BLaER1 treated with 17β-estradiol and CSF1 and Interleukin-3, amounts not matched to agents 10 nM and 100 nM (cell line): ENCODE measurements at regions not wholly inside any gene's neighbourhood (a gene's known extent, or its start where the extent isn't known, plus 50 kb on each side); places are given as distances from the start of the nearest gene placed in this dataset.

Experiments used
- H3K27ac ChIP-seq, 11 experiments: shearing (Covaris generic); formaldehyde crosslinking; 2 replicates each; pipeline ENCODE4 v1.8.1; 2022
- H3K27me3 ChIP-seq, 11 experiments: shearing (Covaris generic); formaldehyde crosslinking; 2 replicates each; pipeline ENCODE4 v1.8.1; 2022
- H3K36me3 ChIP-seq, 11 experiments: shearing (Covaris generic); formaldehyde crosslinking; 2 replicates each; pipeline ENCODE4 v1.8.1; 2022
- H3K4me1 ChIP-seq, 10 experiments: shearing (Covaris generic); formaldehyde crosslinking; 2 replicates each; pipeline ENCODE4 v1.8.1; 2022
- H3K4me2 ChIP-seq, 11 experiments: shearing (Covaris generic); formaldehyde crosslinking; 2 replicates each; pipeline ENCODE4 v1.8.1; 2022
- H3K4me3 ChIP-seq, 10 experiments: shearing (Covaris generic); formaldehyde crosslinking; 2 replicates each; pipeline ENCODE4 v1.8.1; 2022
- H3K9ac ChIP-seq, 11 experiments: shearing (Covaris generic); formaldehyde crosslinking; 2 replicates each; pipeline ENCODE4 v1.8.1; 2022
- H3K9me3 ChIP-seq, 11 experiments: shearing (Covaris generic); formaldehyde crosslinking; replicated peaks in 1 of 11; 2 replicates each; pipeline ENCODE4 v1.8.1; 2022
- H4K20me1 ChIP-seq, 11 experiments: shearing (Covaris generic); formaldehyde crosslinking; 2 replicates each; pipeline ENCODE4 v1.8.1; 2022
- Cebpa-rat ChIP-seq, 11 experiments: shearing (Covaris generic); IDR thresholded peaks; 2 replicates each; pipeline ENCODE4 v1.8.1; 2022

GRCh38 chr4:115740806-115741205 lies 627.4 kb upstream of the NDST4 start:
- Histone ChIP-seq H3K4me2 (no peak overlapping the region), H4K20me1 (no peaks in the 10 kb centered on the region), H3K4me3 (no peak overlapping the region), H3K36me3 (no peaks in the 10 kb centered on the region), H3K4me1 (no peaks in the 10 kb centered on the region), H3K9me3 (no peaks in the 10 kb centered on the region), H3K27me3 (no peaks in the 10 kb centered on the region), H3K9ac (no peak overlapping the region), H3K27ac (no peak overlapping the region)
- TF ChIP-seq Cebpa-rat (IDR thresholded peaks at IDR 0.05): no peak

- H3K9me3 ChIP-seq: no peaks in the 10 kb centered on the region
- H3K4me3 ChIP-seq: no peak overlapping the region
- no peaks in the 10 kb centered on the region for H3K36me3 ChIP-seq
- H3K4me2 ChIP-seq: no peak overlapping the region
- no peak overlapping the region for H3K9ac ChIP-seq
- no peaks in the 10 kb centered on the region for H3K27me3 ChIP-seq
- no peak for TF ChIP-seq Cebpa-rat (IDR thresholded peaks at IDR 0.05)
- H4K20me1 ChIP-seq: no peaks in the 10 kb centered on the region
- no peak overlapping the region for H3K27ac ChIP-seq
- H3K4me1 ChIP-seq: no peaks in the 10 kb centered on the region
These were observed 616.4 kb upstream of the NDST4 start for GRCh38 chr4:115729739-115730266.

GRCh38 chr4:115723621-115724020 lies 610.2 kb upstream of the NDST4 start:
- Histone ChIP-seq H3K4me2 (no peak overlapping the region), H3K36me3 (no peaks in the 10 kb centered on the region), H3K4me1 (no peaks in the 10 kb centered on the region), H3K27ac (no peak overlapping the region), H4K20me1 (no peaks in the 10 kb centered on the region), H3K9ac (no peak overlapping the region), H3K9me3 (no peaks in the 10 kb centered on the region), H3K27me3 (no peaks in the 10 kb centered on the region), H3K4me3 (no peak overlapping the region)
- no peak for TF ChIP-seq Cebpa-rat (IDR thresholded peaks at IDR 0.05)

- Histone ChIP-seq H3K4me3 (no peak overlapping the region), H3K27ac (no peak overlapping the region), H3K9ac (no peak overlapping the region), H4K20me1 (no peaks in the 10 kb centered on the region), H3K36me3 (no peaks in the 10 kb centered on the region), H3K27me3 (no peaks in the 10 kb centered on the region), H3K4me2 (no peak overlapping the region), H3K9me3 (no peaks in the 10 kb centered on the region), H3K4me1 (no peaks in the 10 kb centered on the region)
- TF ChIP-seq Cebpa-rat (IDR thresholded peaks at IDR 0.05): no peak
These were observed 607.2 kb upstream of the NDST4 start for GRCh38 chr4:115720611-115721010.

- Histone ChIP-seq H3K27ac (no peak overlapping the region), H3K4me1 (no peaks in the 10 kb centered on the region), H3K9ac (no peak overlapping the region), H3K9me3 (no peaks in the 10 kb centered on the region), H3K4me3 (no peak overlapping the region), H4K20me1 (no peaks in the 10 kb centered on the region), H3K4me2 (no peak overlapping the region), H3K27me3 (no peaks in the 10 kb centered on the region), H3K36me3 (no peaks in the 10 kb centered on the region)
- no peak for TF ChIP-seq Cebpa-rat (IDR thresholded peaks at IDR 0.05)
These were observed 598.2 kb upstream of the NDST4 start for GRCh38 chr4:115711575-115711974.

GRCh38 chr4:115688961-115689360 lies 575.5 kb upstream of the NDST4 start:
- no peaks in the 10 kb centered on the region for H4K20me1 ChIP-seq
- no peak overlapping the region for H3K9ac ChIP-seq
- H3K4me2 ChIP-seq: no peak overlapping the region
- no peak for TF ChIP-seq Cebpa-rat (IDR thresholded peaks at IDR 0.05)
- no peak overlapping the region for H3K4me3 ChIP-seq
- no peaks in the 10 kb centered on the region for H3K36me3 ChIP-seq
- no peaks in the 10 kb centered on the region for H3K27me3 ChIP-seq
- H3K4me1 ChIP-seq: no peaks in the 10 kb centered on the region
- no peak overlapping the region for H3K27ac ChIP-seq
- H3K9me3 ChIP-seq: no peaks in the 10 kb centered on the region

- TF ChIP-seq Cebpa-rat (IDR thresholded peaks at IDR 0.05): no peak
- Histone ChIP-seq H3K36me3 (no peaks in the 10 kb centered on the region), H3K27ac (no peak overlapping the region), H3K4me1 (no peaks in the 10 kb centered on the region), H3K4me3 (no peak overlapping the region), H3K9ac (no peak overlapping the region), H3K27me3 (no peaks in the 10 kb centered on the region), H3K9me3 (no peaks in the 10 kb centered on the region), H3K4me2 (no peak overlapping the region), H4K20me1 (no peaks in the 10 kb centered on the region)
These were observed 573.8 kb upstream of the NDST4 start for GRCh38 chr4:115687052-115687755.

GRCh38 chr4:115678425-115678941 lies 565.1 kb upstream of the NDST4 start:
- Histone ChIP-seq H3K4me2 (no peak overlapping the region), H3K36me3 (no peaks in the 10 kb centered on the region), H3K27ac (no peak overlapping the region), H3K4me3 (no peak overlapping the region), H3K9me3 (peaks cover 5 to 15% (median 12%) of the 10 kb centered on the region in 11 experiments; a peak in 20 of 22 replicates), H3K4me1 (no peaks in the 10 kb centered on the region), H3K27me3 (no peaks in the 10 kb centered on the region), H3K9ac (no peak overlapping the region), H4K20me1 (no peaks in the 10 kb centered on the region)
- TF ChIP-seq Cebpa-rat (IDR thresholded peaks at IDR 0.05): no peak

- Histone ChIP-seq H3K9ac (no peak overlapping the region), H3K27ac (no peak overlapping the region), H3K4me2 (no peak overlapping the region), H3K27me3 (no peaks in the 10 kb centered on the region), H3K36me3 (no peaks in the 10 kb centered on the region), H4K20me1 (no peaks in the 10 kb centered on the region), H3K4me1 (no peaks in the 10 kb centered on the region), H3K4me3 (no peak overlapping the region), H3K9me3 (peaks cover 5 to 15% (median 12%) of the 10 kb centered on the region in 11 experiments; a peak in 20 of 22 replicates)
- no peak for TF ChIP-seq Cebpa-rat (IDR thresholded peaks at IDR 0.05)
These were observed 562.3 kb upstream of the NDST4 start for GRCh38 chr4:115675719-115676118.

- Histone ChIP-seq H3K4me2 (no peak overlapping the region), H3K27me3 (no peaks in the 10 kb centered on the region), H3K9ac (no peak overlapping the region), H4K20me1 (no peaks in the 10 kb centered on the region), H3K27ac (no peak overlapping the region), H3K36me3 (no peaks in the 10 kb centered on the region), H3K4me3 (no peak overlapping the region), H3K4me1 (no peaks in the 10 kb centered on the region), H3K9me3 (peaks cover 5 to 15% (median 12%) of the 10 kb centered on the region in 11 experiments; a peak in 20 of 22 replicates)
- no peak for TF ChIP-seq Cebpa-rat (IDR thresholded peaks at IDR 0.05)
These were observed 561.1 kb upstream of the NDST4 start for GRCh38 chr4:115674485-115674884.
